Left ventricle myocardium inferior (tissue), 1 donor: ENCODE measurements at regions not wholly inside any gene's neighbourhood (a gene's known extent, or its start where the extent isn't known, plus 50 kb on each side); places are given as distances from the start of the nearest gene placed in this dataset.

Experiments used
- DNase-seq: peaks from one replicate; pipeline ENCODE4 v3.0.0-alpha.2; 2020
- H3K27ac ChIP-seq: fragments of 200-600 bp; replicated peaks from 2 replicates; pipeline ENCODE4 v1.8.0; 2021
- H3K27me3 ChIP-seq: fragments of 200-600 bp; 2 replicates; pipeline ENCODE4 v1.8.0; 2021; ENCODE audit warnings: low read depth
- H3K36me3 ChIP-seq: fragments of 200-600 bp; 2 replicates; pipeline ENCODE4 v1.8.0; 2021
- H3K4me1 ChIP-seq: fragments of 200-600 bp; 2 replicates; pipeline ENCODE4 v1.8.0; 2021
- H3K4me3 ChIP-seq: fragments of 200-600 bp; 2 replicates; pipeline ENCODE4 v1.8.0; 2021; ENCODE audit warnings: mild to moderate bottlenecking, moderate library complexity
- H3K9me3 ChIP-seq: fragments of 200-600 bp; replicated peaks from 2 replicates; pipeline ENCODE4 v1.8.0; 2021
- intact Hi-C: fragments of 100-400 bp; cut with micrococcal nuclease; formaldehyde crosslinking; loops from one replicate; pipeline ENCODE4 v1.11.0; 2022
- TF ChIP-seq, protein P1 (sequence below): fragments of 200-600 bp; IDR thresholded peaks from 2 replicates; pipeline ENCODE4 v1.8.0; 2021; ENCODE audit warnings: antibody characterized with exemption, mild to moderate bottlenecking, borderline replicate concordance
- donor health status: DM: no; HTN: yes; CAD: no; lungs with severe emphysema.

DNA sequence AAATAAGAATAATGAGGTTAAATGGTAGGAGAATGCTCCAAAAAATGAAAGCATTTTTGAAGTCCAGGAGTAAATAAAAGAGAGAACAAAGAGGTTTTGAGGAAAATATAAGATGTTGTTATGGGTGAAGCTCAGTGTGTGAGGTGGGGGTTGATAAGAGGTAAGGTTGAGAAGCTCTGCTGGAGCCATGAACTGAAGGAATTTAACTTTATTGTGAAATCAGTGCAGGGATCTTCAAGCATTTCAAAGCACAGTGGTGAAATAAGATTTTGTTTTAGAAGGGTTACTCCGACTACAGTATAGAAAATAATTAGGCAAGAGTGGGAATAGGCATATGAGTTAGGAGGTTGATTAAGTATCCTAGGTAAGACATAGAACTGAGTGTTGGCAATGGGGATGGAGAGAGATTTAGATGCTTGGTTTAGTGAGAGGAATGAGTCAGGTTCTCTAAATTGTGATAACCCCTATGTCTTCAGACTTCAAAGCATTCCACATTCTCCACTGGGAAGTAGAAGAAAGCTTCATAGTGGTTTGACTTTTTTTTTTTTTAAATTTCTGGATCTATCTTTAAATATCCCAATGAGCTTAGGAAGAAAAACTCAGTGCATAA lies 403.2 kb downstream of the AASDHPPT start:
- Histone ChIP-seq H3K9me3 (no peaks in the 10 kb centered on the region), H3K4me3 (no peak overlapping the region), H3K27me3 (no peaks in the 10 kb centered on the region), H3K36me3 (no peaks in the 10 kb centered on the region), H3K4me1 (no peaks in the 10 kb centered on the region), H3K27ac (no peak overlapping the region)
- TF ChIP-seq, protein P1, sequence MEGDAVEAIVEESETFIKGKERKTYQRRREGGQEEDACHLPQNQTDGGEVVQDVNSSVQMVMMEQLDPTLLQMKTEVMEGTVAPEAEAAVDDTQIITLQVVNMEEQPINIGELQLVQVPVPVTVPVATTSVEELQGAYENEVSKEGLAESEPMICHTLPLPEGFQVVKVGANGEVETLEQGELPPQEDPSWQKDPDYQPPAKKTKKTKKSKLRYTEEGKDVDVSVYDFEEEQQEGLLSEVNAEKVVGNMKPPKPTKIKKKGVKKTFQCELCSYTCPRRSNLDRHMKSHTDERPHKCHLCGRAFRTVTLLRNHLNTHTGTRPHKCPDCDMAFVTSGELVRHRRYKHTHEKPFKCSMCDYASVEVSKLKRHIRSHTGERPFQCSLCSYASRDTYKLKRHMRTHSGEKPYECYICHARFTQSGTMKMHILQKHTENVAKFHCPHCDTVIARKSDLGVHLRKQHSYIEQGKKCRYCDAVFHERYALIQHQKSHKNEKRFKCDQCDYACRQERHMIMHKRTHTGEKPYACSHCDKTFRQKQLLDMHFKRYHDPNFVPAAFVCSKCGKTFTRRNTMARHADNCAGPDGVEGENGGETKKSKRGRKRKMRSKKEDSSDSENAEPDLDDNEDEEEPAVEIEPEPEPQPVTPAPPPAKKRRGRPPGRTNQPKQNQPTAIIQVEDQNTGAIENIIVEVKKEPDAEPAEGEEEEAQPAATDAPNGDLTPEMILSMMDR = no peak
- no peak for DNase-seq
- intact Hi-C loops = no loop called here

DNA sequence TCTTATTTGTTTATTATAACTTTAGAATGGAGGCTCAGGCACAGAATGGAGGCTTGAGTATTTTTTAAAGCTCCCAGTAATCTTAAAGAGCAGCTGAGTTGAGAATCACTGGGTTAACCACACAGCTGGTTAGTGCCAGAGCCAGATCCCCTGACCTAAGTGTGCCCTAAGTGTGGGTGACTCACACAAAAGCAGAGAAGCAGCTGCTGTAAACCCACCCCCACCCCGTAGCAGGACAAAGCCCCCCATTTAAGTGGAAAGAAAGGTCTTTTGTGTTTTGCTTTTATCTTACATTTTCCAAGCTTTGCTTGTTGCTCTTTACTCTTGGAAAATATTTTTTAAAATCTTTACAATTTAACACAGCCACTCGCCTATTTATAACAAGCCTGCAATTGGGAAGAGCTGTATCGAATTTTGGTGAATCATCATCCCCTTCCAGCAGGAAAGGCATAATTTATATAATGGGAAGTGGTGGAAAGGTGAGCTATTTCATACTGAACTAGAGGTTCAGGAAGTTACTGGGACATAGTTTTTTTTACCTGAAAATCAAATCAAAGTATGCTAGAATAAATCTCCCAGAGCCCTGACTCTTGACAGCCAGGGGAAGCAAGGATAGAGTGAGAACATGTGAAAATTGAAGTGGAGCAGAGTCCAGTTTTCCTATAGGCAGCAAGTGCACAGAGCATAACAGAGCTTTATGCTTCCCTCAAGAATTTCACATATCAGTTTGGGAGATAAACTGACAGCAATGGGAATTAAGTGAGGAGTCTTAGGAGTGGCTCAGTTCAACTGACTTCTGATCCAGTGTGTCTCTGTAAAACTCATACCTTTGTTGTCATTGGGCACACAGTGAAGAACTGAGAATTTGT lies 405.7 kb downstream of the AASDHPPT start:
- no peaks in the 10 kb centered on the region for H3K27me3 ChIP-seq
- DNase-seq = no peak
- H3K4me3 ChIP-seq = no peak overlapping the region
- no peak overlapping the region for H3K27ac ChIP-seq
- intact Hi-C loops = no loop called here
- H3K9me3 ChIP-seq = no peaks in the 10 kb centered on the region
- H3K36me3 ChIP-seq = no peaks in the 10 kb centered on the region
- H3K4me1 ChIP-seq = no peaks in the 10 kb centered on the region
- TF ChIP-seq, protein P1 = no peak

DNA sequence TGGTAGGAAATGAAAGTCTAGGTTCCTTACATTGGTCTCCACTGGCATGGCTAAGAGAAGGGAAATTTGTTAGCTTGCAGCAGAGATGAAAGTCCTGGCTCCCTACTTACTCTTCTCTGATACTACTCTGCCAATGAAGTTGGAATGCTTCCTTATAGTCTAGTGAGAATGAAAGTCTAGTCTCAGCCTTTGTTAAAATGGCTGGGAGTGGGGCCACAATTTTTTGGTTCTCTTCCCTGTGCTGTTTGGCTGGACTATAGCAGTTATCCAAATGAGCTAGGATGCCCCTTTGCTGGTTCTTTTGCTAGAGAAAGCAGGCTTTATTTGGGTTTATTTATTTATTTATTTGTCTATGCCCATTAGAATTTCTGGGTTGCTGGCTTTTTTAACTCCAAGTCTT lies 414.3 kb downstream of the AASDHPPT start:
- no peaks in the 10 kb centered on the region for H3K27me3 ChIP-seq
- no peak overlapping the region for H3K27ac ChIP-seq
- TF ChIP-seq, protein P1 = no peak
- intact Hi-C loops = no loop called here
- H3K4me1 ChIP-seq = no peaks in the 10 kb centered on the region
- H3K4me3 ChIP-seq = no peak overlapping the region
- peaks cover 9% of the 10 kb centered on the region for H3K9me3 ChIP-seq
- no peaks in the 10 kb centered on the region for H3K36me3 ChIP-seq
- DNase-seq = no peak

GRCh38 chr11:106493751-106494150 lies 416.3 kb downstream of the AASDHPPT start:
- no peak overlapping the region for H3K4me3 ChIP-seq
- DNase-seq = no peak
- no peaks in the 10 kb centered on the region for H3K27me3 ChIP-seq
- H3K36me3 ChIP-seq = no peaks in the 10 kb centered on the region
- TF ChIP-seq, protein P1 = no peak
- intact Hi-C loops = no loop called here
- H3K4me1 ChIP-seq = no peaks in the 10 kb centered on the region
- H3K9me3 ChIP-seq = peaks cover 11% of the 10 kb centered on the region
- no peak overlapping the region for H3K27ac ChIP-seq

DNA sequence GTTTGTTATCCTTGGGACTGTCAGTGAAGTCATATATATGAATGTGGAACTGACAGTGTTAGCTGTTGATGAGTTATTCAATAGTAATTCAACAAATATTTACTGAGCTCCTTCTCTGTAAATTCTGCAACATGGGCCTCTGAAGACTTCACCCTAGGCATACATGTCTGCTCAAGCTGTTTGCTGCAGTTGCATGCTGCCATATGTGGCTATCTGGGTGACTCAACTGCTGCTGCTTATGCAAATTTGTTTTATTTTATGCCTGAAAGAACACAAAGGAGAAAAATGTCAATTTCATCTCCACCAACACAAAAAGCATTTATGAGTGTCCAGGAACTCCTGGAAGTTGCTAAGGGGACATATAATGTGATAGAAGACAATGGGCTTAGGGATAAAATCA lies 417.6 kb downstream of the AASDHPPT start:
- H3K9me3 ChIP-seq = peaks cover 7% of the 10 kb centered on the region
- TF ChIP-seq, protein P1 = no peak
- intact Hi-C loops = no loop called here
- H3K4me3 ChIP-seq = no peak overlapping the region
- no peaks in the 10 kb centered on the region for H3K36me3 ChIP-seq
- DNase-seq = no peak
- H3K4me1 ChIP-seq = no peaks in the 10 kb centered on the region
- no peak overlapping the region for H3K27ac ChIP-seq
- no peaks in the 10 kb centered on the region for H3K27me3 ChIP-seq
